SKM-1 (cell line): ENCODE measurements at regions not wholly inside any gene's neighbourhood (a gene's known extent, or its start where the extent isn't known, plus 50 kb on each side); places are given as distances from the start of the nearest gene placed in this dataset.

ENCODE experiments used
- DNase-seq: peaks from one replicate; lab custom pipeline; 2025; ENCODE audit not compliant: unreplicated experiment; lab: John Stamatoyannopoulos, UW

- DNase-seq = peak; percentile 36
Measured at GRCh38 chr1:165073185-165074007, 283.1 kb downstream of the LMX1A start.

- no peak for DNase-seq
Measured at GRCh38 chr1:165070675-165071074, 285.8 kb downstream of the LMX1A start.

GRCh38 chr1:165069829-165070228, 286.7 kb downstream of the LMX1A start:
- DNase-seq = no peak

- DNase-seq = no peak
Measured at GRCh38 chr1:165068741-165069140, 287.8 kb downstream of the LMX1A start.

GRCh38 chr1:165067829-165068228, 288.7 kb downstream of the LMX1A start:
- DNase-seq = no peak

- no peak for DNase-seq
Measured at GRCh38 chr1:165063181-165063965, 293.1 kb downstream of the LMX1A start.

- no peak for DNase-seq
Measured at GRCh38 chr1:165062346-165062745, 294.2 kb downstream of the LMX1A start.

GRCh38 chr1:165060285-165060793, 296.2 kb downstream of the LMX1A start:
- no peak for DNase-seq

GRCh38 chr1:165057956-165058355, 298.6 kb downstream of the LMX1A start:
- no peak for DNase-seq

GRCh38 chr1:165056914-165057313, 299.6 kb downstream of the LMX1A start:
- DNase-seq = no peak

GRCh38 chr1:165055581-165055980, 300.9 kb downstream of the LMX1A start:
- DNase-seq = no peak

GRCh38 chr1:165054627-165055026, 301.9 kb downstream of the LMX1A start:
- no peak for DNase-seq

- no peak for DNase-seq
Measured at GRCh38 chr1:165053351-165053750, 303.2 kb downstream of the LMX1A start.

GRCh38 chr1:165052936-165053335, 303.6 kb downstream of the LMX1A start:
- DNase-seq = no peak

- DNase-seq = no peak
Measured at GRCh38 chr1:165052431-165052830, 304.1 kb downstream of the LMX1A start.

GRCh38 chr1:165050246-165050645, 306.3 kb downstream of the LMX1A start:
- DNase-seq = no peak

GRCh38 chr1:165047994-165048393, 308.5 kb downstream of the LMX1A start:
- DNase-seq = no peak

GRCh38 chr1:165045902-165046301, 310.6 kb downstream of the LMX1A start:
- DNase-seq = no peak

GRCh38 chr1:165040641-165041040, 315.9 kb downstream of the LMX1A start:
- DNase-seq = no peak

GRCh38 chr1:165039996-165040395, 316.5 kb downstream of the LMX1A start:
- DNase-seq = no peak

GRCh38 chr1:165036403-165036802, 320.1 kb downstream of the LMX1A start:
- DNase-seq = no peak
